Mesenchymal stem cell (in vitro differentiated cells and primary cell): ENCODE measurements at regions not wholly inside any gene's neighbourhood (a gene's known extent, or its start where the extent isn't known, plus 50 kb on each side); places are given as distances from the start of the nearest gene placed in this dataset.

ENCODE experiments used
- DNase-seq: peaks from one replicate; pipeline ENCODE4 v3.0.0-alpha.2; 2013
- H2AFZ ChIP-seq: one replicate; pipeline ENCODE4 v1.6.1; 2013; ENCODE audit warnings: low read depth, mild to moderate bottlenecking, control low read depth, inconsistent platforms, low read length, moderate library complexity
- H2AK5ac ChIP-seq: 2 replicates; pipeline ENCODE4 v1.6.1; 2013; ENCODE audit warnings: low read length, moderate library complexity, mild to moderate bottlenecking, inconsistent platforms; ENCODE audit not compliant: severe bottlenecking
- H2BK120ac ChIP-seq: one replicate; pipeline ENCODE4 v1.6.1; 2013; ENCODE audit warnings: low read depth, mild to moderate bottlenecking, inconsistent platforms, low read length, moderate library complexity
- H2BK12ac ChIP-seq, 2 experiments: one replicate each; pipeline ENCODE4 v1.6.1; 2013; ENCODE audit warnings: inconsistent platforms in 2 of 2, low read length in 2 of 2, mild to moderate bottlenecking in 2 of 2, moderate library complexity in 2 of 2, control low read depth in 1 of 2
- H2BK15ac ChIP-seq: one replicate; pipeline ENCODE4 v1.6.1; 2013; ENCODE audit warnings: mild to moderate bottlenecking, low read depth, inconsistent platforms; ENCODE audit not compliant: poor library complexity, severe bottlenecking
- H2BK5ac ChIP-seq: 2 replicates; pipeline ENCODE4 v1.6.1; 2013; ENCODE audit warnings: low read depth, mild to moderate bottlenecking, low read length, control low read depth, inconsistent platforms; ENCODE audit not compliant: poor library complexity, severe bottlenecking
- H3K14ac ChIP-seq, 2 experiments: one replicate each; pipeline ENCODE4 v1.6.1; 2013; ENCODE audit warnings: inconsistent platforms in 2 of 2, low read length in 2 of 2, control low read depth in 1 of 2, mild to moderate bottlenecking in 1 of 2, moderate library complexity in 1 of 2
- H3K18ac ChIP-seq, 2 experiments: one replicate each; pipeline ENCODE4 v1.6.1; 2013; ENCODE audit warnings: inconsistent platforms in 2 of 2, low read length in 2 of 2, control low read depth in 1 of 2, low read depth in 1 of 2, mild to moderate bottlenecking in 1 of 2
- H3K23ac ChIP-seq, 2 experiments: one replicate each; pipeline ENCODE4 v1.6.1; 2013; ENCODE audit warnings: inconsistent platforms in 2 of 2, low read length in 2 of 2, mild to moderate bottlenecking in 2 of 2, moderate library complexity in 2 of 2, control low read depth in 1 of 2
- H3K27ac ChIP-seq: 2 replicates; pipeline ENCODE4 v1.5.1; 2013; ENCODE audit warnings: mild to moderate bottlenecking, moderate library complexity, low read length, control low read depth, inconsistent platforms; ENCODE audit not compliant: poor library complexity, severe bottlenecking
- H3K27me3 ChIP-seq, 2 experiments: 2 replicates each; pipeline versions ENCODE4 v1.6.1 to v1.7.0; 2013; ENCODE audit warnings: low read length in 2 of 2, mild to moderate bottlenecking in 2 of 2, moderate library complexity in 2 of 2, control low read depth in 1 of 2, inconsistent platforms in 1 of 2; ENCODE audit not compliant: control insufficient read depth in 1 of 2, insufficient read depth in 1 of 2
- H3K36me3 ChIP-seq, 2 experiments: 2 replicates each; pipeline versions ENCODE4 v1.6.1 to v1.7.0; 2013; ENCODE audit warnings: low read length in 2 of 2, control low read depth in 1 of 2, inconsistent platforms in 1 of 2, low read depth in 1 of 2, mild to moderate bottlenecking in 1 of 2; ENCODE audit not compliant: insufficient read depth in 2 of 2, control insufficient read depth in 1 of 2
- H3K4ac ChIP-seq, 2 experiments: one replicate each; pipeline ENCODE4 v1.6.1; 2013; ENCODE audit warnings: inconsistent platforms in 2 of 2, low read length in 2 of 2, mild to moderate bottlenecking in 2 of 2, moderate library complexity in 2 of 2, control low read depth in 1 of 2, low read depth in 1 of 2
- H3K4me1 ChIP-seq: 2 replicates; pipeline ENCODE4 v1.6.1; 2013; ENCODE audit warnings: low read depth, low read length, control low read depth; ENCODE audit not compliant: control insufficient read depth, insufficient read depth
- H3K4me2 ChIP-seq: 2 replicates; pipeline ENCODE4 v1.6.1; 2013; ENCODE audit warnings: low read length, mild to moderate bottlenecking, inconsistent platforms; ENCODE audit not compliant: poor library complexity, severe bottlenecking
- H3K4me3 ChIP-seq, 2 experiments: 2 replicates each; pipeline versions ENCODE4 v1.5.1 to v1.7.0; 2013; ENCODE audit warnings: low read length in 2 of 2, mild to moderate bottlenecking in 2 of 2, control low read depth in 1 of 2, low read depth in 1 of 2; ENCODE audit not compliant: insufficient read depth in 1 of 2
- H3K79me1 ChIP-seq: replicated peaks from 2 replicates; pipeline ENCODE4 v1.6.1; 2013; ENCODE audit warnings: mild to moderate bottlenecking, control low read depth, low read length, inconsistent platforms; ENCODE audit not compliant: poor library complexity, severe bottlenecking
- H3K9ac ChIP-seq: 2 replicates; pipeline ENCODE4 v1.7.0; 2013; ENCODE audit warnings: mild to moderate bottlenecking, low read length, moderate library complexity
- H3K9me3 ChIP-seq: 2 replicates; pipeline ENCODE4 v1.7.0; 2013; ENCODE audit warnings: mild to moderate bottlenecking, low read length; ENCODE audit not compliant: control insufficient read depth
- H4K8ac ChIP-seq: one replicate; pipeline ENCODE4 v1.6.1; 2013; ENCODE audit warnings: inconsistent platforms, mild to moderate bottlenecking, low read length, moderate library complexity
- H4K91ac ChIP-seq: one replicate; pipeline ENCODE4 v1.6.1; 2013; ENCODE audit warnings: mild to moderate bottlenecking, low read length, inconsistent platforms
- WGBS: methylation state at CpG from one replicate; pipeline ENCODE4 v1.1.7; 2013; ENCODE audit warnings: mixed read lengths; 5-methylcytosine and 5-hydroxymethylcytosine counted together

DNA sequence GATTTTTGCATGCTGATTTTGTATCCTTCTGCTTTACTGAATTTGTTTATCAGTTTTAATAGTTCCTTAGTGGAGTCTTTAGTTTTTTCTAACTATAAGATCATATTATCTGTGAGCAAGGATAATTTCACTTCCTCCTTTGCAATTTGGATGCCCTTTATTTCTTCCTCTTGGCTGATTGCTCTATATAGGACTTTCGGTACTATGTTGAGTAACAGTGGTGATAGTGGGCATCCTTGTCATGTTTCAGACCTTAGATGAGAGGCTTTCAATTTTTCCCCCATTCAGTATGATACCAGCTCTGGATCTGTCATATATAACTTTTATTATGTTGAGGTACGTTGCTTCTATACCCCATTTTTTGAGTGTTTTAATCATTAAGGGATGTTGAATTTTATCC, 224.5 kb upstream of the CNTNAP4 start:
- H3K18ac ChIP-seq, result no peak overlapping the region
- H3K79me1 ChIP-seq, result no peaks in the 10 kb centered on the region
- H3K36me3 ChIP-seq, result no peaks in the 10 kb centered on the region
- H2AK5ac ChIP-seq, result no peak overlapping the region
- no peak overlapping the region for H2BK15ac ChIP-seq
- no peak overlapping the region for H2BK12ac ChIP-seq
- no peak overlapping the region for H4K8ac ChIP-seq
- no peaks in the 10 kb centered on the region for H3K27me3 ChIP-seq
- no peak overlapping the region for H3K23ac ChIP-seq
- H2BK120ac ChIP-seq, result no peak overlapping the region
- H4K91ac ChIP-seq, result no peak overlapping the region
- H2BK5ac ChIP-seq, result no peak overlapping the region
- H3K14ac ChIP-seq, result no peak overlapping the region
- no peak overlapping the region for H3K9ac ChIP-seq
- H3K4ac ChIP-seq, result no peak overlapping the region
- no peak overlapping the region for H3K27ac ChIP-seq
- H3K4me3 ChIP-seq, result no peak overlapping the region
- H3K4me2 ChIP-seq, result no peak overlapping the region
- DNase-seq, result no peak
- H3K9me3 ChIP-seq, result peaks cover 8% of the 10 kb centered on the region
- H2AFZ ChIP-seq, result no peak overlapping the region
- WGBS, result 67% methylated on average over 1 of the region's 2 CpGs
- H3K4me1 ChIP-seq, result peaks cover 1% of the 10 kb centered on the region

DNA sequence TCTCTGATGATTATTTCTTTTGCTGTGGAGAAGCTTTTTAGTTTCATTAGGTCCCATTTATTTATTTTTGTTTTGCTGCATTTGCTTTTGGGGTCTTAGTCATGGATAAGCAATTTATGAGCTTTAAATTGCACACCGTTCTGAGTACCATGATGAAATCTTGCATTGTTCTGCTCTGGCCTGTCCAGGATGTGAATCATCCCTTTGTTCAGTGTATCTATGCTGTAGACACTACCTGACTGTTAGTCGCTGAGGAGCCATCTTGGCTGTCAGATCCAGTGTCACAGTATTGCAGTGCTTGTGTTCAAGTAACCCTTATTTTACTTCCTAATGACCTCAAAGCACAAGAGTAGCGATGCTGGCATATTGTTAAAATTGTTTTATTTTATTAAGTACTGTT, 218.0 kb upstream of the CNTNAP4 start:
- Histone ChIP-seq H3K9ac (no peak overlapping the region), H3K4me1 (no peaks in the 10 kb centered on the region), H4K8ac (no peak overlapping the region), H2AFZ (no peak overlapping the region), H4K91ac (no peak overlapping the region), H2BK120ac (no peak overlapping the region), H3K36me3 (no peaks in the 10 kb centered on the region), H3K27ac (no peak overlapping the region), H2BK12ac (no peak overlapping the region), H2AK5ac (no peak overlapping the region), H3K9me3 (no peaks in the 10 kb centered on the region), H2BK5ac (no peak overlapping the region), H3K4me2 (no peak overlapping the region), H2BK15ac (no peak overlapping the region), H3K14ac (no peak overlapping the region), H3K27me3 (no peaks in the 10 kb centered on the region), H3K4me3 (no peak overlapping the region), H3K18ac (no peak overlapping the region), H3K4ac (no peak overlapping the region), H3K79me1 (no peaks in the 10 kb centered on the region), H3K23ac (no peak overlapping the region)
- WGBS, result 37% methylated on average over 2 of the region's 3 CpGs
- no peak for DNase-seq

DNA sequence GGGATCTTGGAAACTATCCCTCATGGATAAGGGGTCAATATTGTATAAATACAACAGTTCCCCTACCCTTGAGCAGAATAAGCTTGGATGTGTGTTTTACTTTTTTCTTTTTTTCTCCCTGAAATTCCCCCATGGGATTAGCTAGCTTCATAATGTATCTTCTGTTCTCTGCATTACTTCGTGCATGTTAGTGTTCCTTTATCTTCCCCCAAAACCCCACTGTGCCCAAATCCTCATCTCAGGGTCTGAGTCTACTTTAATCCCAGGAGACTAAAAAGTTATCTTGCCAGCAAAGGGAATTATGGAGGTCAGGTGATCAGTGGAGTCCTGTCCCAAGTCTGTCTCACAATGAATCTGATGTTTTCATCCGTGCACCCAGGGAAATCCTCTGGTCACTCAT, 217.5 kb upstream of the CNTNAP4 start:
- Histone ChIP-seq H2BK12ac (no peak overlapping the region), H3K14ac (no peak overlapping the region), H3K23ac (no peak overlapping the region), H2AFZ (no peak overlapping the region), H3K9ac (no peak overlapping the region), H3K4ac (no peak overlapping the region), H2BK5ac (no peak overlapping the region), H3K27me3 (no peaks in the 10 kb centered on the region), H3K18ac (no peak overlapping the region), H4K8ac (no peak overlapping the region), H2AK5ac (no peak overlapping the region), H3K4me3 (no peak overlapping the region), H3K4me2 (no peak overlapping the region), H3K36me3 (no peaks in the 10 kb centered on the region), H3K9me3 (no peaks in the 10 kb centered on the region), H2BK15ac (no peak overlapping the region), H2BK120ac (no peak overlapping the region), H3K27ac (no peak overlapping the region), H3K4me1 (no peaks in the 10 kb centered on the region), H4K91ac (no peak overlapping the region), H3K79me1 (no peaks in the 10 kb centered on the region)
- 76% methylated on average over 2 of the region's 2 CpGs for WGBS
- DNase-seq, result no peak

DNA sequence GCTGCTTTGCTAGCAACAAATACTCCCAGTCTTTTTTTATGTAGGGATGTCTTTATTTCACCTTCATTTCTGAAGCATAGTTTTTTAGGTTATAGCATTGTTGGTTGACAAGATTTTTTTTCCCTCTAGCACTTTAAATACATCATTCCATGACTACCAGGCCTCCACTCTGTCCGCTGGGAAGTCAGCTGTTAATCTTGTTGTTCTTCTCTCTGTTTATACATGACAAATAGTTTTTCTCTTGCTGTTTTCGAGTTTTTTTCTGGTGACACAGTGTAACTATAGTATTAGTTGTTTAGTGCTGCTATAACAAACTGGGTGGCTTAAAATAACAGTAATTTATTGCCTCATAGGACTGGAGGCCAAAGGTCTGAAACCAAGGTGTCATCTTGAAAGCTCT, 205.5 kb upstream of the CNTNAP4 start:
- H3K14ac ChIP-seq, result no peak overlapping the region
- WGBS, result 33% methylated on average over 1 of the region's 2 CpGs
- H4K91ac ChIP-seq, result no peak overlapping the region
- H3K4me1 ChIP-seq, result no peaks in the 10 kb centered on the region
- H3K9ac ChIP-seq, result no peak overlapping the region
- no peak overlapping the region for H2BK5ac ChIP-seq
- no peaks in the 10 kb centered on the region for H3K36me3 ChIP-seq
- H3K27me3 ChIP-seq, result no peaks in the 10 kb centered on the region
- no peak overlapping the region for H3K23ac ChIP-seq
- H3K18ac ChIP-seq, result no peak overlapping the region
- no peak overlapping the region for H2BK120ac ChIP-seq
- H2AK5ac ChIP-seq, result no peak overlapping the region
- H2AFZ ChIP-seq, result no peak overlapping the region
- peaks cover 7% of the 10 kb centered on the region for H3K9me3 ChIP-seq
- no peak overlapping the region for H4K8ac ChIP-seq
- H2BK15ac ChIP-seq, result no peak overlapping the region
- no peak overlapping the region for H3K4me2 ChIP-seq
- H3K4me3 ChIP-seq, result no peak overlapping the region
- H3K4ac ChIP-seq, result no peak overlapping the region
- H2BK12ac ChIP-seq, result no peak overlapping the region
- peak; percentile 1 for DNase-seq
- H3K27ac ChIP-seq, result no peak overlapping the region
- no peaks in the 10 kb centered on the region for H3K79me1 ChIP-seq
